GM12891 (cell line): ENCODE measurements at regions not wholly inside any gene's neighbourhood (a gene's known extent, or its start where the extent isn't known, plus 50 kb on each side); places are given as distances from the start of the nearest gene placed in this dataset.
"Not testable (repeated sequence)": the region's sequence is repeated elsewhere in the genome, so short reads cannot be mapped to it uniquely, and the experiment has no call there.

Experiments
- DNase-seq: peaks from one replicate; pipeline ENCODE4 v3.0.0; 2011; ENCODE audit warnings: low spot score; ENCODE audit not compliant: insufficient read length
- FAIRE-seq: peaks from 2 replicates; lab custom pipeline; 2011; peaks lifted over from hg19 to GRCh38; lab: Jason Lieb, UNC
- PAX5 ChIP-seq: IDR thresholded peaks from 2 replicates; pipeline ENCODE4 v1.6.1; 2011; ENCODE audit warnings: low read length, moderate library complexity, mild to moderate bottlenecking; ENCODE audit not compliant: insufficient read depth, severe bottlenecking
- POLR2A ChIP-seq: IDR thresholded peaks from 2 replicates; pipeline ENCODE4 v1.6.1; 2011; ENCODE audit warnings: low read depth, low read length, control low read depth
- POLR2AphosphoS5 ChIP-seq: IDR thresholded peaks from 2 replicates; pipeline ENCODE4 v1.6.1; 2011; ENCODE audit warnings: low read depth, low read length, control low read depth
- POU2F2 ChIP-seq: IDR thresholded peaks from 2 replicates; pipeline ENCODE4 v1.6.1; 2011; ENCODE audit warnings: low read depth, mild to moderate bottlenecking, control low read depth, low read length, moderate library complexity
- SPI1 ChIP-seq: IDR thresholded peaks from 2 replicates; pipeline ENCODE4 v1.6.1; 2011; ENCODE audit warnings: low read depth, low read length, control low read depth
- TAF1 ChIP-seq: IDR thresholded peaks from 2 replicates; pipeline ENCODE4 v1.6.1; 2011; ENCODE audit warnings: low read depth, low read length, control low read depth

GRCh38 chr12:89269174-89269573, 83.1 kb downstream of the DUSP6 start:
- DNase-seq (no peak), FAIRE-seq (no peak)
- TF ChIP-seq POLR2AphosphoS5 (no peak), PAX5 (no peak), POLR2A (no peak), TAF1 (no peak), POU2F2 (no peak), SPI1 (no peak)

- DNase-seq = no peak
- no peak for FAIRE-seq
- no peak for TF ChIP-seq SPI1
- no peak for TF ChIP-seq POLR2A
- no peak for TF ChIP-seq TAF1
- TF ChIP-seq PAX5 = no peak
- TF ChIP-seq POU2F2 = no peak
- no peak for TF ChIP-seq POLR2AphosphoS5
Observed at GRCh38 chr12:89267404-89267803, 84.9 kb downstream of the DUSP6 start.

- not testable (repeated sequence) for DNase-seq, FAIRE-seq
Observed at GRCh38 chr12:89266574-89267188, 85.6 kb downstream of the DUSP6 start.

- no peak for DNase-seq
- no peak for FAIRE-seq
- TF ChIP-seq POU2F2 (no peak), POLR2A (no peak), TAF1 (no peak), POLR2AphosphoS5 (no peak), SPI1 (no peak), PAX5 (no peak)
Observed at GRCh38 chr12:89264837-89265236, 87.5 kb downstream of the DUSP6 start.

- DNase-seq (no peak), FAIRE-seq (no peak)
- TF ChIP-seq POLR2A (no peak), SPI1 (no peak), POU2F2 (no peak), TAF1 (no peak), PAX5 (no peak), POLR2AphosphoS5 (no peak)
Observed at GRCh38 chr12:89263900-89264299, 88.4 kb downstream of the DUSP6 start.

GRCh38 chr12:89262855-89263552, 89.3 kb downstream of the DUSP6 start:
- no peak for DNase-seq
- TF ChIP-seq POLR2AphosphoS5 (no peak), TAF1 (no peak), SPI1 (no peak), POU2F2 (no peak), PAX5 (no peak)
- FAIRE-seq = no peak

- FAIRE-seq = no peak
- TF ChIP-seq POLR2A (no peak), SPI1 (no peak), POU2F2 (no peak), TAF1 (no peak), POLR2AphosphoS5 (no peak), PAX5 (no peak)
- DNase-seq = no peak
Observed at GRCh38 chr12:89261982-89262381, 90.3 kb downstream of the DUSP6 start.

GRCh38 chr12:89260841-89261637, 91.3 kb downstream of the DUSP6 start:
- FAIRE-seq (no peak), DNase-seq (no peak)
- no peak for TF ChIP-seq SPI1
- no peak for TF ChIP-seq POU2F2
- no peak for TF ChIP-seq POLR2A
- TF ChIP-seq PAX5 = no peak
- TF ChIP-seq TAF1 = no peak
- no peak for TF ChIP-seq POLR2AphosphoS5

GRCh38 chr12:89259821-89260220, 92.5 kb downstream of the DUSP6 start:
- FAIRE-seq = no peak

More at GRCh38 chr12:89259821-89260220, 92.5 kb downstream of the DUSP6 start:
- no peak for DNase-seq
- TF ChIP-seq TAF1 = no peak
- TF ChIP-seq POLR2A = no peak
- TF ChIP-seq POU2F2 = no peak
- no peak for TF ChIP-seq SPI1
- no peak for TF ChIP-seq PAX5
